ENCODE measurements at regions not wholly inside any gene's neighbourhood (a gene's known extent, or its start where the extent isn't known, plus 50 kb on each side); places are given as distances from the start of the nearest gene placed in this dataset.

- intact Hi-C loops (cut with DNase I): no loop called here
- DNase-seq (ENCODE audit: low spot score): no peak
- Histone ChIP-seq H3K4me1 (replicated peaks) (no peaks in the 10 kb centered on the region), H3K27ac (no peak overlapping the region), H3K9me3 (no peaks in the 10 kb centered on the region), H3K36me3 (no peaks in the 10 kb centered on the region), H3K27me3 (replicated peaks; ENCODE audit: insufficient read depth) (no peaks in the 10 kb centered on the region), H3K4me3 (no peak overlapping the region)
- TF ChIP-seq CTCF (IDR thresholded peaks at IDR 0.05): no peak
- no peak for TF ChIP-seq POLR2AphosphoS5 (IDR thresholded peaks at IDR 0.05)
- TF ChIP-seq POLR2A (IDR thresholded peaks at IDR 0.05): no peak
- 80% methylated on average over 27 of the region's 27 CpGs for WGBS
Observed at GRCh38 chr10:132470410-132471124, 67.0 kb upstream of the INPP5A start.

GRCh38 chr10:132471125-132471451 lies 66.5 kb upstream of the INPP5A start:
- Histone ChIP-seq H3K36me3 (no peaks in the 10 kb centered on the region), H3K27ac (no peak overlapping the region), H3K4me1 (replicated peaks) (no peaks in the 10 kb centered on the region), H3K27me3 (replicated peaks; ENCODE audit: insufficient read depth) (no peaks in the 10 kb centered on the region), H3K4me3 (no peak overlapping the region), H3K9me3 (no peaks in the 10 kb centered on the region)
- 92% methylated on average over 4 of the region's 4 CpGs for WGBS
- DNase-seq (ENCODE audit: low spot score): no peak
- intact Hi-C loops (cut with DNase I): no loop called here
- no peak for TF ChIP-seq POLR2AphosphoS5 (IDR thresholded peaks at IDR 0.05)
- TF ChIP-seq POLR2A (IDR thresholded peaks at IDR 0.05): no peak
- no peak for TF ChIP-seq CTCF (IDR thresholded peaks at IDR 0.05)

- Histone ChIP-seq H3K4me3 (no peak overlapping the region), H3K9me3 (no peaks in the 10 kb centered on the region), H3K36me3 (no peaks in the 10 kb centered on the region), H3K27ac (no peak overlapping the region), H3K4me1 (replicated peaks) (no peaks in the 10 kb centered on the region), H3K27me3 (replicated peaks; ENCODE audit: insufficient read depth) (no peaks in the 10 kb centered on the region)
- WGBS: 97% methylated on average over 9 of the region's 9 CpGs
- intact Hi-C loops (cut with DNase I): no loop called here
- TF ChIP-seq POLR2A (IDR thresholded peaks at IDR 0.05): no peak
- no peak for TF ChIP-seq POLR2AphosphoS5 (IDR thresholded peaks at IDR 0.05)
- TF ChIP-seq CTCF (IDR thresholded peaks at IDR 0.05): no peak
- DNase-seq (ENCODE audit: low spot score): no peak
Observed at GRCh38 chr10:132471484-132471883, 66.1 kb upstream of the INPP5A start.

- DNase-seq (ENCODE audit: low spot score): no peak
- no peaks in the 10 kb centered on the region for H3K36me3 ChIP-seq
- H3K27me3 ChIP-seq (replicated peaks; ENCODE audit: insufficient read depth): no peaks in the 10 kb centered on the region
- H3K4me3 ChIP-seq: no peak overlapping the region
- H3K27ac ChIP-seq: no peak overlapping the region
- no peaks in the 10 kb centered on the region for H3K9me3 ChIP-seq
- H3K4me1 ChIP-seq (replicated peaks): no peaks in the 10 kb centered on the region
- TF ChIP-seq POLR2AphosphoS5 (IDR thresholded peaks at IDR 0.05) (no peak), POLR2A (IDR thresholded peaks at IDR 0.05) (no peak), CTCF (IDR thresholded peaks at IDR 0.05) (no peak)
- intact Hi-C loops (cut with DNase I): no loop called here
- 46% methylated on average over 1 of the region's 1 CpG for WGBS
Observed at GRCh38 chr10:132475086-132475485, 62.5 kb upstream of the INPP5A start.

Data from prostate gland (tissue), 2 donors.